GM19397 (cell line): ENCODE measurements at regions not wholly inside any gene's neighbourhood (a gene's known extent, or its start where the extent isn't known, plus 50 kb on each side); places are given as distances from the start of the nearest gene placed in this dataset.
"Not testable (repeated sequence)": the region's sequence is repeated elsewhere in the genome, so short reads cannot be mapped to it uniquely, and the experiment has no call there.

Experiments used
- ATAC-seq: cut with Tn5 transposase; IDR thresholded peaks from one replicate; pipeline ENCODE4 v1.9.1; 2021; ENCODE audit warnings: mild to moderate bottlenecking, moderate library complexity; ENCODE audit not compliant: unreplicated experiment

- no peak for ATAC-seq
Measured at GRCh38 chr7:66502230-66503035, 126.2 kb upstream of the KCTD7 start.

GRCh38 chr7:66503036-66503370, 125.7 kb upstream of the KCTD7 start:
- ATAC-seq = no peak

- no peak for ATAC-seq
Measured at GRCh38 chr7:66503551-66504031, 125.1 kb upstream of the KCTD7 start.

- no peak for ATAC-seq
Measured at GRCh38 chr7:66504131-66504530, 124.5 kb upstream of the KCTD7 start.

GRCh38 chr7:66505009-66505408, 123.7 kb upstream of the KCTD7 start:
- ATAC-seq = no peak

- no peak for ATAC-seq
Measured at GRCh38 chr7:66505531-66506451, 122.9 kb upstream of the KCTD7 start.

GRCh38 chr7:66506703-66507102, 122.0 kb upstream of the KCTD7 start:
- ATAC-seq = not testable (repeated sequence)

GRCh38 chr7:66507764-66508296, 120.9 kb upstream of the KCTD7 start:
- ATAC-seq = no peak

GRCh38 chr7:66508431-66508830, 120.2 kb upstream of the KCTD7 start:
- no peak for ATAC-seq

GRCh38 chr7:66514050-66514449, 114.6 kb upstream of the KCTD7 start:
- no peak for ATAC-seq

- ATAC-seq = no peak
Measured at GRCh38 chr7:66517212-66517909, 111.3 kb upstream of the KCTD7 start.

GRCh38 chr7:66518151-66518691, 110.5 kb upstream of the KCTD7 start:
- ATAC-seq = no peak

GRCh38 chr7:66521675-66522074, 107.0 kb upstream of the KCTD7 start:
- ATAC-seq = no peak

GRCh38 chr7:66522518-66522917, 106.2 kb upstream of the KCTD7 start:
- ATAC-seq = no peak

- ATAC-seq = no peak
Measured at GRCh38 chr7:66523409-66523808, 105.3 kb upstream of the KCTD7 start.

- ATAC-seq = no peak
Measured at GRCh38 chr7:66524738-66525137, 103.9 kb upstream of the KCTD7 start.

GRCh38 chr7:66526782-66527181, 101.9 kb upstream of the KCTD7 start:
- ATAC-seq = not testable (repeated sequence)

- no peak for ATAC-seq
Measured at GRCh38 chr7:66528652-66529051, 100.0 kb upstream of the KCTD7 start.

- no peak for ATAC-seq
Measured at GRCh38 chr7:66529883-66530610, 98.6 kb upstream of the KCTD7 start.
